ENCODE measurements at regions not wholly inside any gene's neighbourhood (a gene's known extent, or its start where the extent isn't known, plus 50 kb on each side); places are given as distances from the start of the nearest gene placed in this dataset.

- no peaks in the 10 kb centered on the region for H3K27me3 Mint-ChIP-seq
- peaks cover 29% of the 10 kb centered on the region for H3K4me1 Mint-ChIP-seq (ENCODE audit: low read depth)
- DNase-seq (ENCODE audit: low spot score, unreplicated experiment), result no peak
- no peaks in the 10 kb centered on the region for H3K36me3 Mint-ChIP-seq (ENCODE audit: insufficient read depth)
- H3K4me3 Mint-ChIP-seq (ENCODE audit: low read depth), result no peak overlapping the region
- no peaks in the 10 kb centered on the region for H3K9me3 Mint-ChIP-seq (ENCODE audit: low read depth)
- no peak for TF ChIP-seq CTCF (IDR thresholded peaks at IDR 0.05; ENCODE audit: unreplicated experiment)
- peak overlapping the region; percentile 58 for H3K27ac Mint-ChIP-seq
These were observed 177.3 kb downstream of the FGF1 start for GRCh38 chr5:142508591-142508990.

- no peak for TF ChIP-seq CTCF (IDR thresholded peaks at IDR 0.05; ENCODE audit: unreplicated experiment)
- H3K36me3 Mint-ChIP-seq (ENCODE audit: insufficient read depth), result no peaks in the 10 kb centered on the region
- peaks cover 25% of the 10 kb centered on the region for H3K4me1 Mint-ChIP-seq (ENCODE audit: low read depth)
- peak overlapping the region; percentile 58 for H3K27ac Mint-ChIP-seq
- H3K9me3 Mint-ChIP-seq (ENCODE audit: low read depth), result no peaks in the 10 kb centered on the region
- no peaks in the 10 kb centered on the region for H3K27me3 Mint-ChIP-seq
- DNase-seq (ENCODE audit: low spot score, unreplicated experiment), result no peak
- peak overlapping the region; percentile 25 for H3K4me3 Mint-ChIP-seq (ENCODE audit: low read depth)
These were observed 178.1 kb downstream of the FGF1 start for GRCh38 chr5:142507531-142508372.

- Mint-ChIP-seq H3K4me1 (ENCODE audit: low read depth) (peaks cover 23% of the 10 kb centered on the region), H3K27ac (no peak overlapping the region), H3K36me3 (ENCODE audit: insufficient read depth) (no peaks in the 10 kb centered on the region), H3K27me3 (no peaks in the 10 kb centered on the region), H3K9me3 (ENCODE audit: low read depth) (no peaks in the 10 kb centered on the region), H3K4me3 (ENCODE audit: low read depth) (no peak overlapping the region)
- TF ChIP-seq CTCF (IDR thresholded peaks at IDR 0.05; ENCODE audit: unreplicated experiment), result no peak
- DNase-seq (ENCODE audit: low spot score, unreplicated experiment), result no peak
These were observed 179.1 kb downstream of the FGF1 start for GRCh38 chr5:142506756-142507155.

- H3K36me3 Mint-ChIP-seq (ENCODE audit: insufficient read depth), result no peaks in the 10 kb centered on the region
- TF ChIP-seq CTCF (IDR thresholded peaks at IDR 0.05; ENCODE audit: unreplicated experiment), result no peak
- no peaks in the 10 kb centered on the region for H3K9me3 Mint-ChIP-seq (ENCODE audit: low read depth)
- H3K27ac Mint-ChIP-seq, result no peak overlapping the region
- H3K4me1 Mint-ChIP-seq (ENCODE audit: low read depth), result peaks cover 23% of the 10 kb centered on the region
- H3K27me3 Mint-ChIP-seq, result no peaks in the 10 kb centered on the region
- no peak overlapping the region for H3K4me3 Mint-ChIP-seq (ENCODE audit: low read depth)
- no peak for DNase-seq (ENCODE audit: low spot score, unreplicated experiment)
These were observed 179.8 kb downstream of the FGF1 start for GRCh38 chr5:142506046-142506445.

- TF ChIP-seq CTCF (IDR thresholded peaks at IDR 0.05; ENCODE audit: unreplicated experiment), result no peak
- Mint-ChIP-seq H3K27ac (no peak overlapping the region), H3K9me3 (ENCODE audit: low read depth) (no peaks in the 10 kb centered on the region), H3K36me3 (ENCODE audit: insufficient read depth) (no peaks in the 10 kb centered on the region), H3K4me3 (ENCODE audit: low read depth) (no peak overlapping the region), H3K4me1 (ENCODE audit: low read depth) (peaks cover 20% of the 10 kb centered on the region), H3K27me3 (no peaks in the 10 kb centered on the region)
- DNase-seq (ENCODE audit: low spot score, unreplicated experiment), result no peak
These were observed 177.1 kb upstream of the SPRY4 start for GRCh38 chr5:142501890-142502289.

All from progenitor cell of endocrine pancreas (in vitro differentiated cells).